ENCODE measurements at regions not wholly inside any gene's neighbourhood (a gene's known extent, or its start where the extent isn't known, plus 50 kb on each side); places are given as distances from the start of the nearest gene placed in this dataset.

DNA sequence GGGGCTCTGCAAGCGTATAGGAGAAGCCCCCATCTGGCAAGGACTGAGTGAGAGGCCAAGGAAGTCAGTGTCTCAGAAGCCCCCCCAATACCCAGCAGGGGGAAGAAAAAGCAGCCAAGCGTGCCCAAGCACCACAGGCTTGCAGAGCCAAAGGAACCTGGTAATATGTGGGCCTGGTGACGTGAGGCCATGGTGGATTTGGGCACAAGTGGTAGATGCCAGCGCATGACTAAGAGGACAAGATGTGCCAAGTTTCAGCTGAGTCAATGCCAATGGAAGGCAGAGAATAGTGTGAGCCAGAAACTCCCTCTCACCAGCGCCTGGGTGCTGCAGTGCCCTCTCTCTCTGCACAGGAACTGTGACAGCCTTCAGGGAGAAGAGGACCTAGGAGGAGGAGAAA is 110.0 kb downstream of the QRSL1 start:
- H3K4me3 ChIP-seq (ENCODE audit: low read length): no peak overlapping the region
- intact Hi-C loops (cut with DNase I, micrococcal nuclease): no loop called here
- no peaks in the 10 kb centered on the region for H3K36me3 ChIP-seq (ENCODE audit: insufficient read depth, low read length)
- Mint-ChIP-seq H3K27me3 (peaks cover 45% of the 10 kb centered on the region), H3K4me1 (ENCODE audit: low read depth) (no peaks in the 10 kb centered on the region), H3K9me3 (no peaks in the 10 kb centered on the region), H3K27ac (no peak overlapping the region), H3K36me3 (ENCODE audit: low read depth) (no peaks in the 10 kb centered on the region), H3K4me3 (no peak overlapping the region)
- ATAC-seq (ENCODE audit: poor library complexity): no peak
- ChIA-PET POLR2A (no interaction called here), CTCF (no interaction called here)
- no peak overlapping the region for H3K27ac ChIP-seq (ENCODE audit: low read depth in 1 of 2, low read length in 2 of 2)
- no peak for DNase-seq
- H3K27me3 ChIP-seq (ENCODE audit: control insufficient read depth in 1 of 2, insufficient read depth in 2 of 2, low read length in 2 of 2): peaks cover 0 to 10% of the 10 kb centered on the region in 2 experiments
- H3K4me1 ChIP-seq (ENCODE audit: insufficient read depth, low read length): no peaks in the 10 kb centered on the region
- no peaks in the 10 kb centered on the region for H3K9me3 ChIP-seq (ENCODE audit: control insufficient read depth in 1 of 2, insufficient read depth in 1 of 2, low read length in 2 of 2)
- TF ChIP-seq, protein P1, sequence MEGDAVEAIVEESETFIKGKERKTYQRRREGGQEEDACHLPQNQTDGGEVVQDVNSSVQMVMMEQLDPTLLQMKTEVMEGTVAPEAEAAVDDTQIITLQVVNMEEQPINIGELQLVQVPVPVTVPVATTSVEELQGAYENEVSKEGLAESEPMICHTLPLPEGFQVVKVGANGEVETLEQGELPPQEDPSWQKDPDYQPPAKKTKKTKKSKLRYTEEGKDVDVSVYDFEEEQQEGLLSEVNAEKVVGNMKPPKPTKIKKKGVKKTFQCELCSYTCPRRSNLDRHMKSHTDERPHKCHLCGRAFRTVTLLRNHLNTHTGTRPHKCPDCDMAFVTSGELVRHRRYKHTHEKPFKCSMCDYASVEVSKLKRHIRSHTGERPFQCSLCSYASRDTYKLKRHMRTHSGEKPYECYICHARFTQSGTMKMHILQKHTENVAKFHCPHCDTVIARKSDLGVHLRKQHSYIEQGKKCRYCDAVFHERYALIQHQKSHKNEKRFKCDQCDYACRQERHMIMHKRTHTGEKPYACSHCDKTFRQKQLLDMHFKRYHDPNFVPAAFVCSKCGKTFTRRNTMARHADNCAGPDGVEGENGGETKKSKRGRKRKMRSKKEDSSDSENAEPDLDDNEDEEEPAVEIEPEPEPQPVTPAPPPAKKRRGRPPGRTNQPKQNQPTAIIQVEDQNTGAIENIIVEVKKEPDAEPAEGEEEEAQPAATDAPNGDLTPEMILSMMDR (IDR thresholded peaks at IDR 0.05): no peak

GRCh38 chr6:106736502-106736901 is 107.1 kb downstream of the QRSL1 start:
- Histone ChIP-seq H3K27ac (ENCODE audit: low read depth in 1 of 2, low read length in 2 of 2) (no peak overlapping the region), H3K4me1 (ENCODE audit: insufficient read depth, low read length) (no peaks in the 10 kb centered on the region), H3K36me3 (ENCODE audit: insufficient read depth, low read length) (no peaks in the 10 kb centered on the region), H3K4me3 (ENCODE audit: low read length) (no peak overlapping the region), H3K9me3 (ENCODE audit: control insufficient read depth in 1 of 2, insufficient read depth in 1 of 2, low read length in 2 of 2) (no peaks in the 10 kb centered on the region), H3K27me3 (ENCODE audit: control insufficient read depth in 1 of 2, insufficient read depth in 2 of 2, low read length in 2 of 2) (peaks cover 0 to 10% of the 10 kb centered on the region in 2 experiments)
- peaks cover 36% of the 10 kb centered on the region for H3K27me3 Mint-ChIP-seq
- no peaks in the 10 kb centered on the region for H3K36me3 Mint-ChIP-seq (ENCODE audit: low read depth)
- CTCF ChIA-PET: no interaction called here
- intact Hi-C loops (cut with DNase I, micrococcal nuclease): no loop called here
- no peaks in the 10 kb centered on the region for H3K9me3 Mint-ChIP-seq
- POLR2A ChIA-PET: interaction anchor here (0.6 kb wide), 1 partner anchor 12 kb away, joined by 3 read pairs; no protein-coding TSS in a partner anchor
- ATAC-seq (ENCODE audit: poor library complexity) (no peak), DNase-seq (no peak)
- H3K4me3 Mint-ChIP-seq: no peak overlapping the region
- H3K4me1 Mint-ChIP-seq (ENCODE audit: low read depth): no peaks in the 10 kb centered on the region
- no peak overlapping the region for H3K27ac Mint-ChIP-seq
- TF ChIP-seq, protein P1 (IDR thresholded peaks at IDR 0.05): no peak

- no peak for ATAC-seq (ENCODE audit: poor library complexity)
- peaks cover 0 to 8% of the 10 kb centered on the region in 2 experiments for H3K27me3 ChIP-seq (ENCODE audit: control insufficient read depth in 1 of 2, insufficient read depth in 2 of 2, low read length in 2 of 2)
- POLR2A ChIA-PET: interaction anchor here (0.6 kb wide), 1 partner anchor 13 kb away, joined by 3 read pairs; no protein-coding TSS in a partner anchor
- TF ChIP-seq, protein P1 (IDR thresholded peaks at IDR 0.05): no peak
- H3K4me1 ChIP-seq (ENCODE audit: insufficient read depth, low read length): no peaks in the 10 kb centered on the region
- DNase-seq: no peak
- no peaks in the 10 kb centered on the region for H3K9me3 Mint-ChIP-seq
- H3K36me3 Mint-ChIP-seq (ENCODE audit: low read depth): no peaks in the 10 kb centered on the region
- no peaks in the 10 kb centered on the region for H3K36me3 ChIP-seq (ENCODE audit: insufficient read depth, low read length)
- H3K4me3 ChIP-seq (ENCODE audit: low read length): no peak overlapping the region
- CTCF ChIA-PET: no interaction called here
- H3K4me3 Mint-ChIP-seq: no peak overlapping the region
- H3K27ac ChIP-seq (ENCODE audit: low read depth in 1 of 2, low read length in 2 of 2): no peak overlapping the region
- peaks cover 36% of the 10 kb centered on the region for H3K27me3 Mint-ChIP-seq
- intact Hi-C loops (cut with DNase I, micrococcal nuclease): no loop called here
- no peaks in the 10 kb centered on the region for H3K9me3 ChIP-seq (ENCODE audit: control insufficient read depth in 1 of 2, insufficient read depth in 1 of 2, low read length in 2 of 2)
- no peaks in the 10 kb centered on the region for H3K4me1 Mint-ChIP-seq (ENCODE audit: low read depth)
- no peak overlapping the region for H3K27ac Mint-ChIP-seq
Observed at GRCh38 chr6:106735828-106736227, 106.5 kb downstream of the QRSL1 start.
